Choroid plexus epithelial cell (primary cell): ENCODE measurements at regions not wholly inside any gene's neighbourhood (a gene's known extent, or its start where the extent isn't known, plus 50 kb on each side); places are given as distances from the start of the nearest gene placed in this dataset.
"Not testable (repeated sequence)": the region's sequence is repeated elsewhere in the genome, so short reads cannot be mapped to it uniquely, and the experiment has no call there.

ENCODE experiments used
- DNase-seq: peaks from one replicate; pipeline ENCODE4 v3.0.0-alpha.2; 2010; ENCODE audit warnings: low read depth
- H3K4me3 ChIP-seq: 2 replicates; pipeline ENCODE4 v1.5.1; 2011; ENCODE audit warnings: low read depth, mild to moderate bottlenecking, control low read depth, low read length, moderate library complexity
- CTCF ChIP-seq: conservative IDR thresholded peaks from 2 replicates; pipeline ENCODE4 v1.5.1; 2011; ENCODE audit warnings: low read depth, mild to moderate bottlenecking, control low read depth, inconsistent platforms, low read length, moderate library complexity

- no peak for TF ChIP-seq CTCF
- DNase-seq = peak; percentile 9
- no peak overlapping the region for H3K4me3 ChIP-seq
These were observed 2270.0 kb downstream of the ARAP2 start for GRCh38 chr4:33974270-33974669.

- H3K4me3 ChIP-seq = no peak overlapping the region
- peak; percentile 23 for DNase-seq
- TF ChIP-seq CTCF = no peak
These were observed 2268.3 kb downstream of the ARAP2 start for GRCh38 chr4:33975995-33976394.

GRCh38 chr4:33979781-33980180 is 2264.5 kb downstream of the ARAP2 start:
- not testable (repeated sequence) for DNase-seq, H3K4me3 ChIP-seq

GRCh38 chr4:33980361-33980760 is 2264.0 kb downstream of the ARAP2 start:
- DNase-seq = no peak
- no peak overlapping the region for H3K4me3 ChIP-seq
- TF ChIP-seq CTCF = no peak

- no peak overlapping the region for H3K4me3 ChIP-seq
- no peak for TF ChIP-seq CTCF
- no peak for DNase-seq
These were observed 2254.4 kb downstream of the ARAP2 start for GRCh38 chr4:33989820-33990443.

GRCh38 chr4:33996075-33996718 is 2248.1 kb downstream of the ARAP2 start:
- no peak for TF ChIP-seq CTCF
- no peak overlapping the region for H3K4me3 ChIP-seq
- DNase-seq = no peak

GRCh38 chr4:33998291-33998690 is 2246.0 kb downstream of the ARAP2 start:
- TF ChIP-seq CTCF = no peak
- H3K4me3 ChIP-seq = no peak overlapping the region
- peak; percentile 11 for DNase-seq
